Adrenal gland (tissue), 5 donors: ENCODE measurements at regions not wholly inside any gene's neighbourhood (a gene's known extent, or its start where the extent isn't known, plus 50 kb on each side); places are given as distances from the start of the nearest gene placed in this dataset.

Source experiments
- POLR2A ChIP-seq, 2 donors: fragments of 450-650 bp; IDR thresholded peaks; one replicate each; pipeline ENCODE4 v1.6.1; 2017; ENCODE audit warnings: antibody characterized with exemption in 2 of 2, mild to moderate bottlenecking in 2 of 2, moderate library complexity in 1 of 2
- TF ChIP-seq, protein P1 (sequence below), 6 experiments: fragments of 450-650 bp in 4 of 6; fragments of 200-600 bp in 2 of 6; sonication (generic) in 1 of 6; IDR thresholded peaks; 1 replicate in 5 of 6; 2 replicates in 1 of 6; pipeline versions ENCODE4 v1.5.1 to v1.8.0; 2016 to 2021; ENCODE audit warnings: antibody characterized with exemption in 6 of 6, mild to moderate bottlenecking in 2 of 6, moderate library complexity in 1 of 6
- donor health status: DM: no; HTN: no; CAD: no.

- TF ChIP-seq, protein P1, sequence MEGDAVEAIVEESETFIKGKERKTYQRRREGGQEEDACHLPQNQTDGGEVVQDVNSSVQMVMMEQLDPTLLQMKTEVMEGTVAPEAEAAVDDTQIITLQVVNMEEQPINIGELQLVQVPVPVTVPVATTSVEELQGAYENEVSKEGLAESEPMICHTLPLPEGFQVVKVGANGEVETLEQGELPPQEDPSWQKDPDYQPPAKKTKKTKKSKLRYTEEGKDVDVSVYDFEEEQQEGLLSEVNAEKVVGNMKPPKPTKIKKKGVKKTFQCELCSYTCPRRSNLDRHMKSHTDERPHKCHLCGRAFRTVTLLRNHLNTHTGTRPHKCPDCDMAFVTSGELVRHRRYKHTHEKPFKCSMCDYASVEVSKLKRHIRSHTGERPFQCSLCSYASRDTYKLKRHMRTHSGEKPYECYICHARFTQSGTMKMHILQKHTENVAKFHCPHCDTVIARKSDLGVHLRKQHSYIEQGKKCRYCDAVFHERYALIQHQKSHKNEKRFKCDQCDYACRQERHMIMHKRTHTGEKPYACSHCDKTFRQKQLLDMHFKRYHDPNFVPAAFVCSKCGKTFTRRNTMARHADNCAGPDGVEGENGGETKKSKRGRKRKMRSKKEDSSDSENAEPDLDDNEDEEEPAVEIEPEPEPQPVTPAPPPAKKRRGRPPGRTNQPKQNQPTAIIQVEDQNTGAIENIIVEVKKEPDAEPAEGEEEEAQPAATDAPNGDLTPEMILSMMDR (IDR thresholded peaks at IDR 0.05), result no peak
- no peak for TF ChIP-seq POLR2A (IDR thresholded peaks at IDR 0.05)
These were observed 101.2 kb upstream of the ALK start for GRCh38 chr2:30022444-30023071.
